Right cardiac atrium (tissue), 5 donors: ENCODE measurements at regions not wholly inside any gene's neighbourhood (a gene's known extent, or its start where the extent isn't known, plus 50 kb on each side); places are given as distances from the start of the nearest gene placed in this dataset.

ENCODE experiments used
- ATAC-seq, 2 donors: fragments of 200-7000 bp; cut with Tn5 transposase; one replicate each; pipeline versions ENCODE4 v1.8.0 to v1.9.1; 2020; ENCODE audit warnings: moderate library complexity in 2 of 2, mild to moderate bottlenecking in 1 of 2
- DNase-seq, 3 donors: peaks; one replicate each; pipeline ENCODE4 v3.0.0-alpha.2; 2020
- H3K27ac ChIP-seq: one replicate; pipeline ENCODE4 v1.5.1; 2013; ENCODE audit warnings: mild to moderate bottlenecking, low read length, control low read depth, moderate library complexity
- H3K27me3 ChIP-seq: one replicate; pipeline ENCODE4 v1.6.1; 2013; ENCODE audit not compliant: control insufficient read depth, insufficient read depth
- H3K4me1 ChIP-seq: one replicate; pipeline ENCODE4 v1.6.1; 2013; ENCODE audit warnings: low read length; ENCODE audit not compliant: control insufficient read depth, insufficient read depth
- H3K4me3 ChIP-seq: one replicate; pipeline ENCODE4 v1.5.1; 2013; ENCODE audit warnings: low read length, control low read depth
- H3K9me3 ChIP-seq: one replicate; pipeline ENCODE4 v1.6.1; 2013; ENCODE audit warnings: low read length; ENCODE audit not compliant: control insufficient read depth
- WGBS: extraction: QIAGEN DNeasy Blood & Tissue Kit; methylation state at CpG from one replicate; pipeline ENCODE4 v1.1.7; 2013; 5-methylcytosine and 5-hydroxymethylcytosine counted together
- intact Hi-C, 4 donors: fragments of 100-400 bp; cut with DNase I; formaldehyde crosslinking; loops; one replicate each; pipeline versions ENCODE4 v1.11.0 to v1.14.0; 2022 to 2023
- donor health status: healthy with polysubstance abuse.
- donor health status: DM: no; HTN: yes; CAD: no.
- donor health status: DM: no; HTN: no; CAD: no.
- donor health status: DM: no; HTN: yes; CAD: no; lungs with severe emphysema.
- donor health status: DM: yes; HTN: yes; CAD: no.

- ATAC-seq = no peak
- WGBS = 88% methylated on average over 1 of the region's 1 CpG
These were observed 515.2 kb upstream of the SULF2 start for GRCh38 chr20:48300529-48300928.

GRCh38 chr20:48298851-48299484 lies 513.7 kb upstream of the SULF2 start:
- DNase-seq (no peak), ATAC-seq (peak in 1 of 2 donors; percentile 55)
- WGBS = 52% methylated on average over 7 of the region's 7 CpGs
- no peak overlapping the region for H3K4me3 ChIP-seq
- H3K27ac ChIP-seq = no peak overlapping the region
- no peaks in the 10 kb centered on the region for H3K27me3 ChIP-seq
- intact Hi-C loops = no loop called here
- peaks cover 7% of the 10 kb centered on the region for H3K4me1 ChIP-seq
- H3K9me3 ChIP-seq = no peaks in the 10 kb centered on the region

More at GRCh38 chr20:48300529-48300928, 515.2 kb upstream of the SULF2 start:
- no peaks in the 10 kb centered on the region for H3K27me3 ChIP-seq
- no peak overlapping the region for H3K4me3 ChIP-seq
- no peaks in the 10 kb centered on the region for H3K4me1 ChIP-seq
- intact Hi-C loops = no loop called here
- no peak for DNase-seq
- no peak overlapping the region for H3K27ac ChIP-seq
- no peaks in the 10 kb centered on the region for H3K9me3 ChIP-seq

GRCh38 chr20:48298433-48298832 lies 513.2 kb upstream of the SULF2 start:
- H3K27ac ChIP-seq = no peak overlapping the region
- no peak overlapping the region for H3K4me3 ChIP-seq
- intact Hi-C loops = no loop called here
- DNase-seq (no peak), ATAC-seq (no peak)
- H3K4me1 ChIP-seq = peaks cover 7% of the 10 kb centered on the region
- H3K27me3 ChIP-seq = no peaks in the 10 kb centered on the region
- H3K9me3 ChIP-seq = no peaks in the 10 kb centered on the region

DNA sequence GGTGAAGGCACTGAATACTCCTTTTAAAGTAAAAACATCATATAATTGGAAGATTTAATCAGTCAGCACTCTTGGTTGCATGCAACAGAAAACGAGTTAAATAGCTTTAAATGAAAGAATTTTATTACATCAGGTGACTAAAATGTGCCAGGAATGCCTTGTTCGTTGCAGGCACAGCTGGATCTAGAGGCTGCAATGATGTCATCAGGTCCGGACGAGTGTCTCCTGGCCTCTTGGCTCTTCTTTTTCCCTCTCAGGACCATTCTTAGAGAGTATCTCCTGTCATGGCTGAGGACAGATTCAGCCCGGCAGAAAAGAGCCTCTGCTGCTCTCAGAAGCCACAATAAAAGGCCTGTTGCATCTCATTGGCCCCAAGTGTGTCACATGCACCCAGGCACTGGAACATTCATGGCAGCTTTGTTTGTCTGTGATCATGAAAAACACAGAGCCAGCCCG lies 510.7 kb upstream of the SULF2 start:
- DNase-seq (peak in 1 of 3 donors; percentile 39), ATAC-seq (no peak)
- 44% methylated on average over 6 of the region's 6 CpGs for WGBS
- Histone ChIP-seq H3K27ac (no peak overlapping the region), H3K27me3 (no peaks in the 10 kb centered on the region), H3K4me3 (no peak overlapping the region), H3K4me1 (peaks cover 7% of the 10 kb centered on the region), H3K9me3 (no peaks in the 10 kb centered on the region)
- intact Hi-C loops = no loop called here

- WGBS = 26% methylated on average over 5 of the region's 5 CpGs
- intact Hi-C loops = no loop called here
- ATAC-seq = peak; percentile 73 to 85
These were observed 510.2 kb upstream of the SULF2 start for GRCh38 chr20:48295445-48295903.

DNA sequence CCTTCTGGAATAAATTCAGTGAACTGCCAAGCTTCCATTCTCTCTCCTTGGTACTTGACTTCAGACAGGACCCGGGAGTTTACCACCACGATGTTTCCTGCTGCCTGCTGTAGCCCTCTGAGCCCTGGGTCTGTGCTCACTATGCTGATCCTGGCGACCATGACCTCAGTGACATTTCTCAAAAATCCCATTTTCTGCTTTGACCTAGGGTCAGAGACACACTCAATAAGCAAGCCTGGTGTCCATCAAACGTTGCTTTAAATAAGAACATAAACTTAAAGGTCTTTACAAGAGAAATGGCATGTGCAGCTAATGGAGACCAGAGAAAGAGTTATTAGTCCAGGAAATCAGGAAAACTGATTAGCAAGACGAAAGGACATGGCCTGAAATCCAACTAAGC lies 509.7 kb upstream of the SULF2 start:
- intact Hi-C loops = no loop called here
- ATAC-seq (no peak), DNase-seq (no peak)
- Histone ChIP-seq H3K27me3 (no peaks in the 10 kb centered on the region), H3K4me3 (no peak overlapping the region), H3K27ac (peak overlapping the region; percentile 42), H3K9me3 (no peaks in the 10 kb centered on the region), H3K4me1 (peaks cover 7% of the 10 kb centered on the region)
- WGBS = 54% methylated on average over 5 of the region's 5 CpGs

More at GRCh38 chr20:48295445-48295903, 510.2 kb upstream of the SULF2 start:
- H3K27ac ChIP-seq = peak overlapping the region; percentile 20
- no peak overlapping the region for H3K4me3 ChIP-seq
- no peaks in the 10 kb centered on the region for H3K9me3 ChIP-seq
- DNase-seq = no peak
- H3K4me1 ChIP-seq = peaks cover 7% of the 10 kb centered on the region
- no peaks in the 10 kb centered on the region for H3K27me3 ChIP-seq

GRCh38 chr20:48294196-48294595 lies 508.9 kb upstream of the SULF2 start:
- Histone ChIP-seq H3K27ac (no peak overlapping the region), H3K4me3 (no peak overlapping the region)

GRCh38 chr20:48293671-48294070 lies 508.4 kb upstream of the SULF2 start:
- H3K4me1 ChIP-seq = peaks cover 7% of the 10 kb centered on the region
- no peak for DNase-seq
- intact Hi-C loops = no loop called here
- no peak for ATAC-seq
- no peaks in the 10 kb centered on the region for H3K27me3 ChIP-seq
- no peaks in the 10 kb centered on the region for H3K9me3 ChIP-seq
- no peak overlapping the region for H3K27ac ChIP-seq
- WGBS = 86% methylated on average over 4 of the region's 4 CpGs
- no peak overlapping the region for H3K4me3 ChIP-seq

More at GRCh38 chr20:48294196-48294595, 508.9 kb upstream of the SULF2 start:
- no peaks in the 10 kb centered on the region for H3K27me3 ChIP-seq
- ATAC-seq (no peak), DNase-seq (no peak)
- no peaks in the 10 kb centered on the region for H3K9me3 ChIP-seq
- WGBS = 84% methylated on average over 5 of the region's 5 CpGs
- intact Hi-C loops = no loop called here
- H3K4me1 ChIP-seq = peaks cover 7% of the 10 kb centered on the region

GRCh38 chr20:48292806-48293205 lies 507.5 kb upstream of the SULF2 start:
- Histone ChIP-seq H3K27ac (no peak overlapping the region), H3K4me1 (peaks cover 7% of the 10 kb centered on the region), H3K4me3 (no peak overlapping the region), H3K27me3 (no peaks in the 10 kb centered on the region), H3K9me3 (no peaks in the 10 kb centered on the region)
- 81% methylated on average over 10 of the region's 10 CpGs for WGBS
- ATAC-seq (no peak), DNase-seq (no peak)
- intact Hi-C loops = no loop called here

DNA sequence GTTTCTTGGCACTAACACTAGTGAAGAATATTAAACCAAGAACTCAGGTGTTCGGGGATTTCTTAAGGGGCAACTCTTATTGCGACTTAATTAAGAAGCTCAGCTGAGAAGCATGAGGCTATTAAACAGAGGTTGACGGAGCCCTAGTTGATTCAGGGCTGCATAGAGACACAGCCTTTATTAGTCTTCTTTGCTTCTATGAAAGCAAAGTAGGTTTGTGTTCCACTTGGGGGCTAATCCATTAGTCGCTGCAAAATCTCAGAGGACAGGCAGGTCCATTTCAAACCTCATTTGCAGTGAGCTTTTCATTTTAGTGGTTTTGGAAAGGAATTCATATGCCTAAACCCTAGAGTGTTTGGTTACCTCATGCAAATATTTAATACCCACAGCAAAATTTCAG lies 506.6 kb upstream of the SULF2 start:
- WGBS = 92% methylated on average over 4 of the region's 4 CpGs
- H3K27me3 ChIP-seq = no peaks in the 10 kb centered on the region
- no peak overlapping the region for H3K27ac ChIP-seq

GRCh38 chr20:48288930-48289507 lies 503.7 kb upstream of the SULF2 start:
- Histone ChIP-seq H3K9me3 (no peaks in the 10 kb centered on the region), H3K27me3 (no peaks in the 10 kb centered on the region), H3K4me1 (no peaks in the 10 kb centered on the region), H3K4me3 (no peak overlapping the region), H3K27ac (no peak overlapping the region)
- DNase-seq = no peak
- WGBS = 81% methylated on average over 2 of the region's 2 CpGs
- intact Hi-C loops = no loop called here
- ATAC-seq = no peak

More for the DNA sequence above, 506.6 kb upstream of the SULF2 start:
- intact Hi-C loops = no loop called here
- Histone ChIP-seq H3K4me1 (peaks cover 7% of the 10 kb centered on the region), H3K9me3 (no peaks in the 10 kb centered on the region), H3K4me3 (no peak overlapping the region)
- DNase-seq (no peak), ATAC-seq (no peak)
